OCI-LY3 (cell line): ENCODE measurements at regions not wholly inside any gene's neighbourhood (a gene's known extent, or its start where the extent isn't known, plus 50 kb on each side); places are given as distances from the start of the nearest gene placed in this dataset.

Experiments used
- H2AFZ ChIP-seq: fragments of 200-600, 300-600 bp; shearing (Covaris generic); 2 replicates; pipeline ENCODE4 v1.6.0; 2014; ENCODE audit warnings: antibody characterized with exemption, low read depth, low read length
- H3K27ac ChIP-seq: fragments of 200-600, 300-600 bp; sonication (generic); 2 replicates; pipeline ENCODE4 v1.5.1; 2014; ENCODE audit warnings: mild to moderate bottlenecking, low read length, moderate library complexity, mixed read lengths
- H3K27me3 ChIP-seq: fragments of 200-600, 300-600 bp; sonication (generic); 2 replicates; pipeline ENCODE4 v1.6.1; 2014; ENCODE audit warnings: low read depth, low read length, mixed read lengths
- H3K36me3 ChIP-seq: fragments of 200-600, 300-600 bp; sonication (generic); replicated peaks from 2 replicates; pipeline ENCODE3; 2014; ENCODE audit warnings: low read depth, low read length, mixed read lengths
- H3K4me1 ChIP-seq: fragments of 300-600, 200-600 bp; sonication (generic); 2 replicates; pipeline ENCODE4 v1.6.1; 2014; ENCODE audit warnings: low read length, mixed read lengths
- H3K4me2 ChIP-seq: fragments of 200-600, 300-600 bp; sonication (generic); 2 replicates; pipeline ENCODE4 v1.6.1; 2014; ENCODE audit warnings: low read length, mixed read lengths
- H3K4me3 ChIP-seq: fragments of 300-600, 200-600 bp; sonication (generic); 2 replicates; pipeline ENCODE4 v1.5.1; 2014; ENCODE audit warnings: antibody characterized with exemption, mild to moderate bottlenecking, low read length, moderate library complexity
- H3K79me2 ChIP-seq: fragments of 300-600, 200-600 bp; shearing (Covaris generic); 2 replicates; pipeline ENCODE4 v1.6.1; 2014; ENCODE audit warnings: mild to moderate bottlenecking, low read length, mixed read lengths
- H3K9ac ChIP-seq: fragments of 300-600, 200-600 bp; shearing (Covaris generic); 2 replicates; pipeline ENCODE4 v1.6.0; 2014; ENCODE audit warnings: mild to moderate bottlenecking, low read length, moderate library complexity
- H3K9me3 ChIP-seq: fragments of 200-600, 300-600 bp; shearing (Covaris generic); 2 replicates; pipeline ENCODE4 v1.6.1; 2014; ENCODE audit warnings: low read length, mixed read lengths; ENCODE audit not compliant: insufficient read depth
- H4K20me1 ChIP-seq: fragments of 200-600, 300-600 bp; sonication (generic); 2 replicates; pipeline ENCODE4 v1.6.1; 2016; ENCODE audit warnings: low read length, mixed read lengths; ENCODE audit not compliant: insufficient read depth
- CTCF ChIP-seq: fragments of 200-600, 300-600 bp; sonication (generic); IDR thresholded peaks from 2 replicates; pipeline ENCODE4 v1.5.1; 2014; ENCODE audit warnings: antibody characterized with exemption, low read length, low read depth
- EZH2phosphoT487 ChIP-seq: fragments of 200-600 bp; shearing (Covaris generic); IDR thresholded peaks from 2 replicates; pipeline ENCODE4 v1.6.1; 2018; ENCODE audit warnings: antibody characterized with exemption, mixed run types, low read depth

- no peak overlapping the region for H2AFZ ChIP-seq
- no peak overlapping the region for H3K4me2 ChIP-seq
- no peaks in the 10 kb centered on the region for H3K36me3 ChIP-seq
- no peaks in the 10 kb centered on the region for H4K20me1 ChIP-seq
- H3K79me2 ChIP-seq = no peaks in the 10 kb centered on the region
- no peak overlapping the region for H3K9ac ChIP-seq
- no peak overlapping the region for H3K27ac ChIP-seq
- TF ChIP-seq EZH2phosphoT487 (no peak), CTCF (no peak)
- no peak overlapping the region for H3K4me3 ChIP-seq
- peaks cover 25% of the 10 kb centered on the region for H3K4me1 ChIP-seq
- H3K9me3 ChIP-seq = no peaks in the 10 kb centered on the region
- H3K27me3 ChIP-seq = 0 out of 2 replicates have a peak, but pooled peaks cover 3% of the 10 kb centered on the region
These were observed 157.1 kb downstream of the TLE1 start for GRCh38 chr9:81532251-81532650.

DNA sequence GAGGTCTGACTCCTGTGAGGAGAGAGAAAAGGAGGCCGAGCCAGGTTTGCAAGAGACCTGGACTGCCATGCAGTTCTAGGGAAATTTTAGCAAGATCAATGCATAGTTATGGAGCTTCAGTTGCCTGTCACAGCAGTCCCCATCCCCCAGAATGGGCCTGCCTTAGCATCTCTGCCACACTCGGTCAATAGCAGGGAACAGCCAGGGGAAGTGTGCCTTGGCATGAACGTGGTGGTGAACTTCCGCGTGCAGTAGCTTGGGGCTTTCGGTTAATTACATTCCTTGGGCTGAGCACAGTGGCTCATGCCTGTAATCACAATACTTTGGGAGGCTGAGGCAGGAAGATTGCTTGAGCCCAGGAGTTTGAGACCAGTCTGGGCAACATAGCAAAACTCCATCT is 157.8 kb downstream of the TLE1 start:
- Histone ChIP-seq H3K27me3 (0 out of 2 replicates have a peak, but pooled peaks cover 3% of the 10 kb centered on the region), H3K4me3 (no peak overlapping the region), H3K9ac (no peak overlapping the region), H3K9me3 (no peaks in the 10 kb centered on the region), H3K4me1 (peaks cover 25% of the 10 kb centered on the region), H4K20me1 (no peaks in the 10 kb centered on the region), H2AFZ (no peak overlapping the region), H3K4me2 (peak overlapping the region; percentile 75), H3K36me3 (no peaks in the 10 kb centered on the region), H3K79me2 (no peaks in the 10 kb centered on the region), H3K27ac (peak overlapping the region; percentile 84; the same call in 1 of the 2 replicates)
- no peak for TF ChIP-seq CTCF

- H2AFZ ChIP-seq = no peak overlapping the region
- H3K27ac ChIP-seq = peak overlapping the region; percentile 84
- peak overlapping the region; percentile 60 for H3K4me3 ChIP-seq
- H3K27me3 ChIP-seq = 0 out of 2 replicates have a peak, but pooled peaks cover 3% of the 10 kb centered on the region
- no peaks in the 10 kb centered on the region for H3K9me3 ChIP-seq
- peaks cover 25% of the 10 kb centered on the region for H3K4me1 ChIP-seq
- no peaks in the 10 kb centered on the region for H3K36me3 ChIP-seq
- no peaks in the 10 kb centered on the region for H3K79me2 ChIP-seq
- peak overlapping the region; percentile 48 for H3K9ac ChIP-seq
- no peaks in the 10 kb centered on the region for H4K20me1 ChIP-seq
- H3K4me2 ChIP-seq = peak overlapping the region; percentile 75
- TF ChIP-seq CTCF (no peak), EZH2phosphoT487 (no peak)
These were observed 158.5 kb downstream of the TLE1 start for GRCh38 chr9:81530846-81531245.

DNA sequence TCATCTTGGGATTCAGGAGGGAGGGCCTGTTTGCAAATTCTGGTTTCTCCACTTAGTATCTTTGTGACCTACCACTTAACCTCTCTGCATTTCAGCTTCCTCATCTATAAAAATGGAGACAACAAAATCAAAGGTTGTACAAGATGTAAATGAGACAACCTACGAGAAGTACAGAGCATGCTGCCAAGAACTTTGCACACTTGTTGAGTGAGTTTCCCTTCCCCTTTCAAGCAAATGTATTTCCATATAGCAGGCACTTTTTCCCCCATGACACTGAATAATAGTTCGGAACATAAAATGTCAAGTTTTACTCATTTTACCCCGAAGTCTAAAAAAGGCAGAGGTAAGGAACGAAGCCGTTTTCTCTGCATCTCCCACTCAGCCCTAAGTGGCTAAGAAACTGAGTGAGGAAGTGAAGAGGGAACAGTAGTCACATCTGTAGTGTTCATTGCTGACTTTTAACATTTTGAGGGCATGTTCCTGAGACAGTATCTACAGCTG is 159.0 kb downstream of the TLE1 start:
- H4K20me1 ChIP-seq = no peaks in the 10 kb centered on the region
- H3K4me2 ChIP-seq = peak overlapping the region; percentile 75
- H3K27me3 ChIP-seq = 0 out of 2 replicates have a peak, but pooled peaks cover 3% of the 10 kb centered on the region
- H3K9ac ChIP-seq = peak overlapping the region; percentile 48; the same call in 1 of the 2 replicates
- H3K36me3 ChIP-seq = no peaks in the 10 kb centered on the region
- H3K9me3 ChIP-seq = no peaks in the 10 kb centered on the region
- no peaks in the 10 kb centered on the region for H3K79me2 ChIP-seq
- TF ChIP-seq EZH2phosphoT487 (no peak), CTCF (no peak)
- peaks cover 25% of the 10 kb centered on the region for H3K4me1 ChIP-seq
- H2AFZ ChIP-seq = no peak overlapping the region
- H3K4me3 ChIP-seq = peak overlapping the region; percentile 60
- H3K27ac ChIP-seq = peak overlapping the region; percentile 84
